Ovary (tissue), 7 donors: ENCODE measurements at regions not wholly inside any gene's neighbourhood (a gene's known extent, or its start where the extent isn't known, plus 50 kb on each side); places are given as distances from the start of the nearest gene placed in this dataset.

ENCODE experiments used
- DNase-seq, 5 donors: peaks; one replicate each; pipeline ENCODE4 v3.0.0-alpha.2; 2019 to 2020
- H3K27ac ChIP-seq, 2 donors: fragments of 200-600 bp; one replicate each; pipeline versions ENCODE4 v1.5.1 to v1.8.0; 2019 to 2022
- H3K27me3 ChIP-seq: fragments of 200-600 bp; one replicate; pipeline ENCODE4 v1.8.0; 2022
- H3K36me3 ChIP-seq: fragments of 200-600 bp; sonication (generic); one replicate; pipeline ENCODE4 v1.5.1; 2019
- H3K4me1 ChIP-seq: one replicate; pipeline ENCODE4 v1.8.1; 2013; ENCODE audit warnings: mild to moderate bottlenecking, moderate library complexity; ENCODE audit not compliant: insufficient read depth
- H3K4me3 ChIP-seq: fragments of 200-600 bp; sonication (generic); one replicate; pipeline ENCODE4 v1.5.1; 2017
- H3K9me3 ChIP-seq, 2 donors: fragments of 200-600 bp in 1 of 2; sonication (generic) in 1 of 2; one replicate each; pipeline versions ENCODE4 v1.5.1 to v1.8.1; 2013 to 2019; ENCODE audit warnings: mild to moderate bottlenecking in 1 of 2, moderate library complexity in 1 of 2
- EP300 ChIP-seq: sonication (generic); formaldehyde crosslinking; IDR thresholded peaks from one replicate; pipeline ENCODE4 v1.6.1; 2017; ENCODE audit warnings: antibody characterized with exemption
- POLR2A ChIP-seq: fragments of 450-650 bp; IDR thresholded peaks from one replicate; pipeline ENCODE4 v1.6.1; 2017; ENCODE audit warnings: antibody characterized with exemption, mild to moderate bottlenecking, moderate library complexity
- WGBS, 3 donors: extraction: QIAGEN DNeasy Blood & Tissue Kit in 1 of 3; methylation state at CpG; one replicate each; pipeline versions ENCODE4 v1.1.5 to v1.1.7; 2013 to 2017; 5-methylcytosine and 5-hydroxymethylcytosine counted together
- intact Hi-C, 4 donors: fragments of 100-400 bp; cut with DNase I; formaldehyde crosslinking; loops; one replicate each; pipeline versions ENCODE4 v1.11.0 to v1.15.1; 2022 to 2023
- TF ChIP-seq, protein P1 (sequence below), 3 donors: fragments of 450-650 bp in 2 of 3; fragments of 200-600 bp in 1 of 3; IDR thresholded peaks; one replicate each; pipeline versions ENCODE4 v1.5.1 to v1.8.0; 2016 to 2022; ENCODE audit warnings: antibody characterized with exemption in 3 of 3, mild to moderate bottlenecking in 1 of 3
- donor health status: DM: no; HTN: no; CAD: no; lungs with moderate emphysema.
- donor health status: DM: no; HTN: no; CAD: no.
- donor health status: Bipolar disorder and iron deficiency.
- donor health status: DM: no; HTN: no; CAD: no.
- donor health status: DM: yes; HTN: yes; CAD: no.

- no peaks in the 10 kb centered on the region for H3K4me1 ChIP-seq
- H3K27me3 ChIP-seq: no peaks in the 10 kb centered on the region
- intact Hi-C loops: no loop called here
- no peak overlapping the region for H3K27ac ChIP-seq
- H3K4me3 ChIP-seq: no peak overlapping the region
- H3K9me3 ChIP-seq: no peaks in the 10 kb centered on the region
- no peaks in the 10 kb centered on the region for H3K36me3 ChIP-seq
- TF ChIP-seq, protein P1, sequence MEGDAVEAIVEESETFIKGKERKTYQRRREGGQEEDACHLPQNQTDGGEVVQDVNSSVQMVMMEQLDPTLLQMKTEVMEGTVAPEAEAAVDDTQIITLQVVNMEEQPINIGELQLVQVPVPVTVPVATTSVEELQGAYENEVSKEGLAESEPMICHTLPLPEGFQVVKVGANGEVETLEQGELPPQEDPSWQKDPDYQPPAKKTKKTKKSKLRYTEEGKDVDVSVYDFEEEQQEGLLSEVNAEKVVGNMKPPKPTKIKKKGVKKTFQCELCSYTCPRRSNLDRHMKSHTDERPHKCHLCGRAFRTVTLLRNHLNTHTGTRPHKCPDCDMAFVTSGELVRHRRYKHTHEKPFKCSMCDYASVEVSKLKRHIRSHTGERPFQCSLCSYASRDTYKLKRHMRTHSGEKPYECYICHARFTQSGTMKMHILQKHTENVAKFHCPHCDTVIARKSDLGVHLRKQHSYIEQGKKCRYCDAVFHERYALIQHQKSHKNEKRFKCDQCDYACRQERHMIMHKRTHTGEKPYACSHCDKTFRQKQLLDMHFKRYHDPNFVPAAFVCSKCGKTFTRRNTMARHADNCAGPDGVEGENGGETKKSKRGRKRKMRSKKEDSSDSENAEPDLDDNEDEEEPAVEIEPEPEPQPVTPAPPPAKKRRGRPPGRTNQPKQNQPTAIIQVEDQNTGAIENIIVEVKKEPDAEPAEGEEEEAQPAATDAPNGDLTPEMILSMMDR (IDR thresholded peaks at IDR 0.05): no peak
- TF ChIP-seq EP300: no peak
- no peak for TF ChIP-seq POLR2A
- no peak for DNase-seq
- WGBS, 3 donors: 68 to 84% (median 82%) methylated on average over 11 of the region's 11 CpGs
Measured at GRCh38 chr10:42883993-42884983, 101.7 kb downstream of the BMS1 start.

DNA sequence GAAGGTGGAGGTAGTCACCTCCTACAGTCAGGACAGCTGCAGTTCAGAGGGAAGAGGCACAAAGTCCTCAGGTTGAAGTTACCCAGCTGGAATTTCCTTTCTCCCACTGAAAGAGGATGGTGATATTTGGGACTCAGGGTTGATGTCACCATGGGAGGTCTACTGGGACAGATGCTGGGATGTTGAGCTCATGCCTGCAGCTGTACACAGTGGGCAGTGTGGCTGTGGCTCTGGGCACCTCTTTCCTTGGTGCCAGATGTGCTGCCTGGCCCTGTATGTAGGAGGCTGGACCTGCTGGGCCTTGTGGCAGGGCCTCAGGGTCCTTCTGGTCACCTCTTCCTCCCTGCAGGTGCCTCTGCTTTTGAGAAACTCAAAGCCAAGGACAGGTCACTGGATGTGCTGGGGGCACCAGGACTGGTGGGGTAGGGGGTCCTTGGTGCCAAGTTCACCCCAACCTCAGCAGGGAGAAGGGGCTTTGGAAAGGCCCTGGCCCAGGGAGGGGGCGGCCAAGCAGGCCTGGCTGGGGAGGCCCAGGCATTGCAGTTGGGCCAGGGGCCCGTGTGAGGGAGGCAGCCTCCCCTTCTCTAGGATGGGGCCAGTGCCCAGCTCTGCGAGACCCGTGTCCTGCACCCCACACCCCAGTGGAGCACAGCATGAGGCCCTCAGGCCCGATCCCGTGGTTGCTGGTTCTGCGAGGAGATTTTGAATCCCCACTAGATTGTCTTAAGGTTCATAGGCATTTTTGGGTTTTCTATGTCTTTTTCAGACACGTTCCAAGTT lies 103.1 kb downstream of the BMS1 start:
- intact Hi-C loops: no loop called here
- no peaks in the 10 kb centered on the region for H3K4me1 ChIP-seq
- H3K4me3 ChIP-seq: no peak overlapping the region
- WGBS, 3 donors: 77 to 81% (median 78%) methylated on average over 8 of the region's 8 CpGs
- no peaks in the 10 kb centered on the region for H3K9me3 ChIP-seq
- no peaks in the 10 kb centered on the region for H3K36me3 ChIP-seq
- TF ChIP-seq, protein P1 (IDR thresholded peaks at IDR 0.05): no peak
- TF ChIP-seq EP300 (no peak), POLR2A (no peak)
- no peak for DNase-seq
- H3K27ac ChIP-seq: no peak overlapping the region
- no peaks in the 10 kb centered on the region for H3K27me3 ChIP-seq

- TF ChIP-seq POLR2A: no peak
- TF ChIP-seq EP300: no peak
- TF ChIP-seq, protein P1 (IDR thresholded peaks at IDR 0.05): no peak
- Histone ChIP-seq H3K27ac (no peak overlapping the region), H3K36me3 (no peaks in the 10 kb centered on the region), H3K27me3 (no peaks in the 10 kb centered on the region), H3K4me3 (no peak overlapping the region), H3K4me1 (no peaks in the 10 kb centered on the region), H3K9me3 (no peaks in the 10 kb centered on the region)
- intact Hi-C loops: no loop called here
- WGBS, 3 donors: 63 to 73% (median 69%) methylated on average over 1 of the region's 1 CpG
- DNase-seq: no peak
Measured at GRCh38 chr10:42887734-42888503, 105.3 kb downstream of the BMS1 start.

DNA sequence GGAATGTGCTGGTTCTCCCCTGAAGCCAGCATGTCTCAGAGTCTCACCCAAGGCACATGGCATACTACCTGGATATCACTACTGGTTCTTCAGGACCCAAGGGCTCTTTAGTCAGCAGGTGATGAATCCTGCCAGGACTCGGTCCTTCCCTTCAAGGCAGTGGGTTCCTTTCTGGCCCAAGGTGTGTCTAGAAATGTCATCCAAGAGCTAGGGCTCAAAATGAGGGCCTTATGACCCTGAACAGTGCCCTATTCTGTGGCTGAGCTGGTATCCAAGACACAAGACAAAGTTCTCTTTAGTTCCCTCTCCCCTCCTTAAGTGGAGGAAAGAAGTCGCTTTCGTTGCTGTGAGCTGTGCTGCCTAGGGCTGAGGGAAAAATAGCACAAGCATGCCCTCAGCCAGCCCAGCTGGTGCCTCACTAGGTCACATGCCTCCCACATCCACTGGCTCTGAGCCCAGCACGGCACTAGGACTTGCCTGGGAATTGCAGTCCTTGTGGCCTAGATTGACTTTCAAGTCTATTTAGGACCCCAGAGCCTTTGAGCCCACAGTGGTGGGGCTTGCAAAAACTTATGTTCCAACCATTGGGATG lies 106.0 kb downstream of the BMS1 start:
- TF ChIP-seq, protein P1 (IDR thresholded peaks at IDR 0.05): no peak
- TF ChIP-seq EP300: no peak
- no peak for TF ChIP-seq POLR2A
- H3K4me1 ChIP-seq: no peaks in the 10 kb centered on the region
- H3K27ac ChIP-seq: no peak overlapping the region
- WGBS, 3 donors: 29 to 42% (median 30%) methylated on average over 4 of the region's 4 CpGs
- H3K36me3 ChIP-seq: no peaks in the 10 kb centered on the region
- H3K9me3 ChIP-seq: no peaks in the 10 kb centered on the region
- no peak overlapping the region for H3K4me3 ChIP-seq
- no peaks in the 10 kb centered on the region for H3K27me3 ChIP-seq
- intact Hi-C loops: no loop called here
- DNase-seq: no peak
